ENCODE measurements at regions not wholly inside any gene's neighbourhood (a gene's known extent, or its start where the extent isn't known, plus 50 kb on each side); places are given as distances from the start of the nearest gene placed in this dataset.

GRCh38 chr5:174288439-174288838 is 242.9 kb downstream of the NSG2 start:
- TF ChIP-seq TOX (CRISPR knock-in tag; IDR thresholded peaks at IDR 0.05; ENCODE audit: borderline replicate concordance) (no peak), CREB5 (CRISPR knock-in tag; IDR thresholded peaks at IDR 0.05; ENCODE audit: low read depth) (no peak), GLIS3 (CRISPR knock-in tag; IDR thresholded peaks at IDR 0.05) (no peak), CSRNP3 (CRISPR knock-in tag; IDR thresholded peaks at IDR 0.05) (no peak)

GRCh38 chr5:174291162-174291561 is 245.7 kb downstream of the NSG2 start:
- no peak for ATAC-seq
- TF ChIP-seq ARNTL (CRISPR knock-in tag; IDR thresholded peaks at IDR 0.05; ENCODE audit: borderline replicate concordance, low read depth) (no peak), CSRNP3 (CRISPR knock-in tag; IDR thresholded peaks at IDR 0.05) (no peak), BACH2 (CRISPR knock-in tag; IDR thresholded peaks at IDR 0.05; ENCODE audit: borderline replicate concordance) (no peak), ZNF565 (CRISPR knock-in tag; conservative IDR thresholded peaks at IDR 0.05; ENCODE audit: low read depth) (no peak), OSR1 (CRISPR knock-in tag; IDR thresholded peaks at IDR 0.05) (no peak), ZNF70 (CRISPR knock-in tag; IDR thresholded peaks at IDR 0.05) (no peak), PATZ1 (CRISPR knock-in tag; IDR thresholded peaks at IDR 0.05; ENCODE audit: borderline replicate concordance) (no peak), ZFP30 (CRISPR knock-in tag; IDR thresholded peaks at IDR 0.05) (no peak), TOX (CRISPR knock-in tag; IDR thresholded peaks at IDR 0.05; ENCODE audit: borderline replicate concordance) (no peak), TSHZ2 (CRISPR knock-in tag; IDR thresholded peaks at IDR 0.05) (no peak), ZNF8 (CRISPR knock-in tag; IDR thresholded peaks at IDR 0.05) (no peak), ZFP3 (CRISPR knock-in tag; IDR thresholded peaks at IDR 0.05) (no peak), PPARA (CRISPR knock-in tag; IDR thresholded peaks at IDR 0.05; ENCODE audit: borderline replicate concordance) (no peak), TCF4 (CRISPR knock-in tag; IDR thresholded peaks at IDR 0.05; ENCODE audit: borderline replicate concordance) (no peak), ISL1 (CRISPR knock-in tag; IDR thresholded peaks at IDR 0.05) (no peak), CSDC2 (CRISPR knock-in tag; IDR thresholded peaks at IDR 0.05) (no peak), CREB5 (CRISPR knock-in tag; IDR thresholded peaks at IDR 0.05; ENCODE audit: low read depth) (no peak), ESRRG (CRISPR knock-in tag; IDR thresholded peaks at IDR 0.05) (no peak), ZC3H10 (CRISPR knock-in tag; IDR thresholded peaks at IDR 0.05) (no peak)

More at GRCh38 chr5:174288439-174288838, 242.9 kb downstream of the NSG2 start:
- no peak for ATAC-seq

- TF ChIP-seq SNAI2 (CRISPR knock-in tag; IDR thresholded peaks at IDR 0.05), result no peak
- TF ChIP-seq ISL1 (CRISPR knock-in tag; IDR thresholded peaks at IDR 0.05), result no peak
- TF ChIP-seq ZFP30 (CRISPR knock-in tag; IDR thresholded peaks at IDR 0.05), result no peak
- ATAC-seq, result no peak
These were observed 246.8 kb downstream of the NSG2 start for GRCh38 chr5:174292348-174292747.

Measured in SK-N-SH treated with all-trans-retinoic acid at 6 μM for 48 hours (cell line).